Ascending aorta (tissue), 2 donors: ENCODE measurements at regions not wholly inside any gene's neighbourhood (a gene's known extent, or its start where the extent isn't known, plus 50 kb on each side); places are given as distances from the start of the nearest gene placed in this dataset.

ENCODE experiments used
- DNase-seq, 2 donors: peaks; one replicate each; pipeline ENCODE4 v3.0.0-alpha.2; 2019; ENCODE audit warnings: low spot score in 2 of 2
- H3K27ac ChIP-seq, 2 donors: fragments of 200-600 bp; sonication (generic); one replicate each; pipeline ENCODE4 v1.5.1; 2016 to 2017; ENCODE audit warnings: mild to moderate bottlenecking in 1 of 2
- H3K27me3 ChIP-seq: fragments of 200-600 bp; sonication (generic); one replicate; pipeline ENCODE4 v1.5.1; 2017
- H3K36me3 ChIP-seq, 2 donors: fragments of 200-600 bp; sonication (generic); one replicate each; pipeline ENCODE4 v1.5.1; 2016
- H3K4me1 ChIP-seq, 2 donors: fragments of 200-600 bp; sonication (generic); one replicate each; pipeline ENCODE4 v1.5.1; 2016 to 2017; ENCODE audit warnings: mild to moderate bottlenecking in 1 of 2
- H3K4me3 ChIP-seq, 2 donors: fragments of 200-600 bp; sonication (generic); one replicate each; pipeline ENCODE4 v1.5.1; 2016 to 2017; ENCODE audit warnings: mild to moderate bottlenecking in 1 of 2
- H3K9me3 ChIP-seq, 2 donors: fragments of 200-600 bp; sonication (generic); one replicate each; pipeline ENCODE4 v1.5.1; 2016
- intact Hi-C: fragments of 100-400 bp; cut with DNase I; formaldehyde crosslinking; loops from one replicate; pipeline ENCODE4 v1.15.1; 2023
- TF ChIP-seq, protein P1 (sequence below), 3 experiments: fragments of 200-600 bp in 2 of 3; fragments of 450-650 bp in 1 of 3; sonication (generic) in 2 of 3; IDR thresholded peaks; one replicate each; pipeline ENCODE4 v1.5.1; 2016 to 2019; ENCODE audit warnings: antibody characterized with exemption in 3 of 3, mild to moderate bottlenecking in 1 of 3, moderate library complexity in 1 of 3

DNA sequence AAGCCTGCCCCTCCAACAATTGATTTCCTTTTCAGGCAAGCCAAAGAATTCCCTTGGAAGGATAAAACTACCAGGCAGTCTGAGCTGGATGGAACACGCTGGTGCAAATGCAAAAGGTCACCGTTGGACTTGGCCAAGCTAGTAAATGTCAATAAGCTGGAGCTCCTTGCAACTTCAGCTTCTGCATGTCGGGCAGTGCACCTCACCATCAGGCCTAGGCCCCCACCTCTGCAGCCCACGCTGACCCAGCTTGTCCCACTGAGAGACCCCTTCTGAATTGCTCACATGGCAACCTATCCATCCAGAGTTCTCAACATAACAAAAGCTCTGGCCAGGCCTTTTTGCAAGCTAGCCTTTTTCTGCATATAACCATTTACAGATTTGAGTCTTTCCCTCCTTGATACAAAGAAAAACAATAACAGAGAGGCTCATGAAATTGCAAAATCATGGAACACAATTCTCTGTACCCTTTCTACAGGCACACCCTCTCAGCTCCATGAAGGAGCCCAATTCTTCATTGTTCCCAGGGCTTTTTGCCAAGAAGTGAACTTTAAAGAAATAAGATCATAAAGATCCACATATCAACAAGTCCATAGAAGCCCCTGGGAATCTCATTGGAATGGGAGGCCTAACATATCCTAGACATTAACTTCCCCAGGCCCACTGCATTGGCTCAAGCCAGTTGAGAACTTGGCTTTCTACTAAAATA lies 123.9 kb upstream of the SLIT3 start:
- Histone ChIP-seq H3K4me3 (no peak overlapping the region), H3K27me3 (no peaks in the 10 kb centered on the region), H3K27ac (no peak overlapping the region), H3K36me3 (no peaks in the 10 kb centered on the region), H3K9me3 (no peaks in the 10 kb centered on the region), H3K4me1 (no peaks in the 10 kb centered on the region)
- no peak for DNase-seq
- intact Hi-C loops = no loop called here
- TF ChIP-seq, protein P1, sequence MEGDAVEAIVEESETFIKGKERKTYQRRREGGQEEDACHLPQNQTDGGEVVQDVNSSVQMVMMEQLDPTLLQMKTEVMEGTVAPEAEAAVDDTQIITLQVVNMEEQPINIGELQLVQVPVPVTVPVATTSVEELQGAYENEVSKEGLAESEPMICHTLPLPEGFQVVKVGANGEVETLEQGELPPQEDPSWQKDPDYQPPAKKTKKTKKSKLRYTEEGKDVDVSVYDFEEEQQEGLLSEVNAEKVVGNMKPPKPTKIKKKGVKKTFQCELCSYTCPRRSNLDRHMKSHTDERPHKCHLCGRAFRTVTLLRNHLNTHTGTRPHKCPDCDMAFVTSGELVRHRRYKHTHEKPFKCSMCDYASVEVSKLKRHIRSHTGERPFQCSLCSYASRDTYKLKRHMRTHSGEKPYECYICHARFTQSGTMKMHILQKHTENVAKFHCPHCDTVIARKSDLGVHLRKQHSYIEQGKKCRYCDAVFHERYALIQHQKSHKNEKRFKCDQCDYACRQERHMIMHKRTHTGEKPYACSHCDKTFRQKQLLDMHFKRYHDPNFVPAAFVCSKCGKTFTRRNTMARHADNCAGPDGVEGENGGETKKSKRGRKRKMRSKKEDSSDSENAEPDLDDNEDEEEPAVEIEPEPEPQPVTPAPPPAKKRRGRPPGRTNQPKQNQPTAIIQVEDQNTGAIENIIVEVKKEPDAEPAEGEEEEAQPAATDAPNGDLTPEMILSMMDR (IDR thresholded peaks at IDR 0.05) = no peak

- TF ChIP-seq, protein P1 (IDR thresholded peaks at IDR 0.05) = no peak
- Histone ChIP-seq H3K4me1 (no peaks in the 10 kb centered on the region), H3K27me3 (no peaks in the 10 kb centered on the region), H3K4me3 (no peak overlapping the region), H3K36me3 (no peaks in the 10 kb centered on the region), H3K27ac (no peak overlapping the region), H3K9me3 (no peaks in the 10 kb centered on the region)
- intact Hi-C loops = no loop called here
- no peak for DNase-seq
Measured at GRCh38 chr5:169424279-169424655, 123.3 kb upstream of the SLIT3 start.

GRCh38 chr5:169423580-169424278 lies 122.8 kb upstream of the SLIT3 start:
- DNase-seq = no peak
- intact Hi-C loops = no loop called here
- Histone ChIP-seq H3K4me3 (no peak overlapping the region), H3K27me3 (no peaks in the 10 kb centered on the region), H3K27ac (no peak overlapping the region), H3K4me1 (no peaks in the 10 kb centered on the region), H3K9me3 (no peaks in the 10 kb centered on the region), H3K36me3 (no peaks in the 10 kb centered on the region)
- TF ChIP-seq, protein P1 (IDR thresholded peaks at IDR 0.05) = no peak

GRCh38 chr5:169422087-169422486 lies 121.1 kb upstream of the SLIT3 start:
- H3K36me3 ChIP-seq = no peaks in the 10 kb centered on the region
- TF ChIP-seq, protein P1 (IDR thresholded peaks at IDR 0.05) = no peak

DNA sequence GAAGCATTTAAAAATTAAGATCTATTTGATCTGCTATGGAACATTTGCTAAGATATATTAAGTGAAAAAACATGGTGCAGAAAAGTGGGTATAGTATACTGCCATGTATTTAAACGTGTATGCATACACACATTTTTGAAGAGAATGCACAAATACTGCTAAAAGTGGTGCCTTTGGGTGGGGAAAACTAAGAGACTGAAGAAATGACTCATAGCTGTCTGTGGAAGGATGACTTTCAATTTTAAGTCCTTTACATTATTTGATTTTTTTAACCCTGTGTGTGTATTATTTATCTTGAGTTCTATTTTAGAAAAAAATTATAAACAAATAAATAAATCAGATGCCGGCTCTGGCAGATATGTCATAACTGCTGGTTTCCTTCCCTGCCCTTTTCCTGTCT lies 120.7 kb upstream of the SLIT3 start:
- DNase-seq = no peak
- intact Hi-C loops = no loop called here
- no peaks in the 10 kb centered on the region for H3K36me3 ChIP-seq
- TF ChIP-seq, protein P1 (IDR thresholded peaks at IDR 0.05) = no peak
- H3K4me3 ChIP-seq = no peak overlapping the region
- H3K27me3 ChIP-seq = no peaks in the 10 kb centered on the region
- H3K27ac ChIP-seq = no peak overlapping the region
- H3K4me1 ChIP-seq = no peaks in the 10 kb centered on the region
- H3K9me3 ChIP-seq = no peaks in the 10 kb centered on the region

More at GRCh38 chr5:169422087-169422486, 121.1 kb upstream of the SLIT3 start:
- no peak overlapping the region for H3K27ac ChIP-seq
- DNase-seq = no peak
- no peak overlapping the region for H3K4me3 ChIP-seq
- H3K9me3 ChIP-seq = no peaks in the 10 kb centered on the region
- H3K4me1 ChIP-seq = no peaks in the 10 kb centered on the region
- no peaks in the 10 kb centered on the region for H3K27me3 ChIP-seq
- intact Hi-C loops = no loop called here
